ENCODE measurements at regions not wholly inside any gene's neighbourhood (a gene's known extent, or its start where the extent isn't known, plus 50 kb on each side); places are given as distances from the start of the nearest gene placed in this dataset.
A peak's percentile ranks its signal among the peaks of the same experiment; 100 is the strongest.
"Not testable (repeated sequence)": the region's sequence is repeated elsewhere in the genome, so short reads cannot be mapped to it uniquely, and the experiment has no call there.

DNA sequence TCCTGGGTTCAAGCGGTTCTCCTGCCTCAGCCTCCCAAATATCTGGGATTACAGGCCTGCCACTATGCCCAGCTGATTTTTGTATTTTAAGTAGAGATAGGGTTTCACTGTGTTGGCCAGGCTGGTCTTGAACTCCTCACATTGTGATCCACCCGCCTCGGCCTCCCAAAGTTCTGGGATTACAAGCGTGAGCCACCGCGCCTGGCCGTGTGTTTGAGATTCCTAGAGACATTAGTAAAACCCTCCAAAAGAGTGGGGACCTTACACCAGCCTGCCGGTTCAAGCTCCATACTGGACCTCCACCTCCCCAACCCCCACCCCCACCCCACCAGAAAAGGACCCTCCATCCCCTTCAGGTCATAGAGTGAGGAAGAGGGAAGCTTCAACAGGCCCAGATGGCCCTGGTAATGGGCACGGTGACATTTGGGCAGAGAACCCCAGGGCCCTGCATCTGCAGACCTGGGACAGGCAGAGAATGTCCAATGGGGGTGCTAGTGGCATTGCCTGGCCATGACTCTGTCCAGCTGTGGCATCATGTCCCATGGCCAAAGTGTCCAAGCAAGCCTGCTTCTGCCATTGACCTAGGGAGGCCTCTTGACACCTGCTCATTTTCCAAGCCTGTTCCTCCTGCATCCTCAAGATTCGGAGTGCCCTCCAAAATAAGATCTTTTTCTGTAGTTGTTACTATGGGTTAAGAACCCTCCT, 108.9 kb upstream of the KLF13 start:
- CTCF ChIA-PET: interaction anchor here (1.6 kb wide), 1 partner anchor 111 kb away, joined by 3 read pairs; no protein-coding TSS in a partner anchor
- Mint-ChIP-seq H3K36me3 (peaks cover under 1% of the 10 kb centered on the region), H3K4me1 (peaks cover 58% of the 10 kb centered on the region), H3K4me3 (no peak overlapping the region), H3K9me3 (no peaks in the 10 kb centered on the region), H3K27me3 (peaks cover 5% of the 10 kb centered on the region), H3K27ac (peak overlapping the region; percentile 76)
- DNase-seq: no peak

DNA sequence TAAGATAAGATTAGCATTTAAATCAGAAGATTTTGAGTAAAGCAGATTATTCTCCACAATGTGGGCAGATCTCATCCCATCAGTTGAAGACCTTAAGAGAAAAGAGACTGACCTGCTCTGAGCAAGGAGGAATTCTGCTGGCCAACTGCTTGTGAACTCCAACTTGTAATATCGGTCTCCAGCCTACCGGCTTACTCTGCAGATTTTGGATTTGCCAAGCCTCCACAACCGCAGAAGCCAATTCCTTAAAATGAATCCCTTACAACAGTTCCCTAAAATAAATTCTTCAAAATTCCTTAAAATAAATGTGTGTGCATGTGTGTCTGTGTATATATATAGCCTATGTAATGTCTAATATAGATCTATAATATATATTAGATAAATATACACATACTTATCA, 107.4 kb upstream of the KLF13 start:
- Mint-ChIP-seq H3K4me3 (no peak overlapping the region), H3K4me1 (peaks cover 60% of the 10 kb centered on the region), H3K36me3 (peaks cover 4% of the 10 kb centered on the region), H3K27ac (no peak overlapping the region), H3K9me3 (no peaks in the 10 kb centered on the region), H3K27me3 (peaks cover 20% of the 10 kb centered on the region)
- CTCF ChIA-PET: interaction anchor here (0.7 kb wide), 1 partner anchor 44 kb away, joined by 3 read pairs; no protein-coding TSS in a partner anchor
- DNase-seq: no peak

DNA sequence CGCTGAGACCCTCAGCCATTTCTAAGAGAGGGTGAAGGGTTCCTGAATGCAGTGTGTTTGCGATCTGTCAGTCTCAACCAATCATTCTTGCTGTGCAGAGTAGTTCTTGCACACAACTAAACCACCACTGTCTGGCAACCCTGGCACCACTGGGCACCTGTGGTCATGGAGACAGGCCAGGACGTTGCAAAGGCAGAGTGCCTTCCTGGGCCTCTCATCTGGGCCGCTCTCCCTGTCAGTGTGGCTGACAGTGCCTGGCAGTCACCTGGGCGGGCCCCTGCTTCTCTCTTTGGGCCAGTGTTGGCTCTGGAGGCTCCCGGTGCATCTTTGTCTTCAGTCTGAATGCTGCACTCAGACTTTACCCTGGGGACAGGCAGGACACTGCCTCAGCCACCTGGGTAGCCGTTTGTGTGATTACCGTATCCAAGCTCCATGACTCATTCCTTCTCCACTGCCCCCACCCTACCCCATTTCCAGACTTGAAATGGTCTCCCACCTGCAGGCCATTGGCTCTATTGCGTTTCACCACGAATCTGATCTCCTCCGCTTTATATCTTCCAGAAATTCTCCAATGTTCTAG, 104.6 kb upstream of the KLF13 start:
- Mint-ChIP-seq H3K4me3 (no peak overlapping the region), H3K9me3 (peaks cover 1% of the 10 kb centered on the region), H3K27ac (no peak overlapping the region), H3K4me1 (peaks cover 50% of the 10 kb centered on the region), H3K27me3 (peaks cover 28% of the 10 kb centered on the region), H3K36me3 (peaks cover 4% of the 10 kb centered on the region)
- CTCF ChIA-PET: no interaction called here
- DNase-seq: no peak

DNA sequence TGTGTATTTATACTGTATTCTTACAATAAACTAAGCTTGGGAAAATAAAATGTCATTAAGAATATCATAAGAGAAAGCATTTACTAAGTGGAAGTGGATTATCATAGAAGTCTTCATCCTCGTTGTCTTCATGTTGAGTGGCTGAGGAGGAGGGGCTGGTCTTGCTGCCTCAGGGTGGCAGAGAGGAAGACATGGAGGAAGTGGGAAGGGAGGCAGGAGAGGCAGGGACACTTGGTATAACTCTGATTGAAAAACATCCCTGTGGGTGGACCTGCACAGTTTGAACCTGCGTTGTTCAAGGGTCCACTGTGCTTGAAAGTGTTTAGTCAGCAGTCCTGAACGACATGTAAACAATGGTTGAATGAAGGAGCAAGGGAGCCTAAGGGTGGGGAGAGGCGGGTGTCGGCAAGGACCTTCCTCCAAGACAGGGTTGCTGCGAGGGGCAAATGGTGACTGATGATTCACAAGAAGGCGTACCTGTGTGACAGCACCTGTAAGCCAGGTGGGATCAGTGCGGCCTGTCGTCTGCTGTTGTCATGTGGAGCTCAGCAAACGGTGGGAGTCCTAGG, 103.8 kb upstream of the KLF13 start:
- Mint-ChIP-seq H3K4me1 (peaks cover 42% of the 10 kb centered on the region), H3K27ac (no peak overlapping the region), H3K4me3 (peak overlapping the region; percentile 13), H3K9me3 (peaks cover 1% of the 10 kb centered on the region), H3K27me3 (peaks cover 28% of the 10 kb centered on the region), H3K36me3 (peaks cover 4% of the 10 kb centered on the region)
- CTCF ChIA-PET: no interaction called here
- no peak for DNase-seq

DNA sequence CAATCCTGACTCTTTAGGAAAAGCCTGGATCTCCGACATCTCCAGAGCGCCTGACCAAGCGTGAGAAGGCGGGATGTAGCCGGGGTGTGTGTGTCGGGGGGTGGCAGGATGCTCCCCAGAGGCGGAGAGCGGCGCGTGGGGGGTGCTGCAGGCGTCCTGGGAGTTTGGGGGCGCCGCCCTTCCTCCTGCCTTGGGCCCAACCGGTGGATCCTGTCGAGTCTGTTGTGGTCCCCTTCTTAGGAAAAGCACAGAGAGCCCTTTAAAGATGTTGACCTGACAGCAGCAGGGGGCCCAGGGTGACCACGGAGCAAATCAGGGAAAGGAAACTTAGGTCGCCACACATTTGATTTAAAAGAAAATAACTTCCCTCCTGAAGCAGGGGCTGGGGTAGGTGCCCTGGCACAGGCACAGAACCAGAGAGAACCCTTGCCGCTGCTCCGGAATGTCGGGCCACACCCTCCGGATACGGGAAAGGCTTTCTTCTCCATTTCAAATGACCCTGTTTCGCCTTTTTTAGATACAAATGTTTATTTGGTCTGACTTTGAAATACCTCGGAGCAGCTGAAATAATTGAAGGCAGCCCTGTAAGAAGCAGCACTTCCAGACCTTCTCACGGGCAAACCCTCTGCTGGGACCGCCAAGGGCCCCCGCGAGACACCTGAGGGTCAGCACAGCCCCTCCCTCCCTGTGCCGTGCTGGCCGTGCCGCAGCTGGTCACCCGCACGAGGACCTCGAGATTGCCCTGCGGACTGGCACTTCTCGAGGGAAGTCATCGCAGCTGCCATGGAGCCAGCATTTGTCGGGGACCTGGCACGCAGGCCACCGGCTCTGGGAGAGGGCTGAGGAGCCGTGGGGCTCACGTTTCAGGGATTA, 102.9 kb upstream of the KLF13 start:
- H3K27ac Mint-ChIP-seq: peak overlapping the region; percentile 11
- no peak overlapping the region for H3K4me3 Mint-ChIP-seq
- H3K36me3 Mint-ChIP-seq: peaks cover 4% of the 10 kb centered on the region
- H3K4me1 Mint-ChIP-seq: peaks cover 34% of the 10 kb centered on the region
- peaks cover 30% of the 10 kb centered on the region for H3K27me3 Mint-ChIP-seq
- peaks cover 1% of the 10 kb centered on the region for H3K9me3 Mint-ChIP-seq
- CTCF ChIA-PET: no interaction called here
- DNase-seq: no peak

DNA sequence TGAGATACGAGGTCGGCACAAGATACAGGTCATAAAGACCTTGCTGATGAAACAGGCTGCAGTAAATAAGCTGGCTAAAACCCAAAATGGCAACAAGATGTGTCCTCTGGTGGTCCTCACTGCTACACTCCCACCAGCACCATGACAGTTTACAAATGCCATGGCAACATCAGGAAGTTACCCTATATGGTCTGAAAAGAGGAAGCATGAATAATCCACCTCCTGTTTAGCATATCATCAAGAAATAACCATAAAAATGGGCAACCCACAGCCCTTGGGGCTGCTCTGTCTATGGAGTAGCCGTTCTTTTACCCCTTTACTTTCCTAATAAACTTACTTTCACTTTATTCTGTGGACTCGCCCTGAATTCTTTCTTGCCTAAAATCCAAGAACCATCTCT, 102.0 kb upstream of the KLF13 start:
- peaks cover 33% of the 10 kb centered on the region for H3K27me3 Mint-ChIP-seq
- H3K36me3 Mint-ChIP-seq, H3K4me3 Mint-ChIP-seq, H3K9me3 Mint-ChIP-seq, H3K27ac Mint-ChIP-seq, CTCF ChIA-PET, DNase-seq: not testable (repeated sequence)
- peaks cover 32% of the 10 kb centered on the region for H3K4me1 Mint-ChIP-seq

DNA sequence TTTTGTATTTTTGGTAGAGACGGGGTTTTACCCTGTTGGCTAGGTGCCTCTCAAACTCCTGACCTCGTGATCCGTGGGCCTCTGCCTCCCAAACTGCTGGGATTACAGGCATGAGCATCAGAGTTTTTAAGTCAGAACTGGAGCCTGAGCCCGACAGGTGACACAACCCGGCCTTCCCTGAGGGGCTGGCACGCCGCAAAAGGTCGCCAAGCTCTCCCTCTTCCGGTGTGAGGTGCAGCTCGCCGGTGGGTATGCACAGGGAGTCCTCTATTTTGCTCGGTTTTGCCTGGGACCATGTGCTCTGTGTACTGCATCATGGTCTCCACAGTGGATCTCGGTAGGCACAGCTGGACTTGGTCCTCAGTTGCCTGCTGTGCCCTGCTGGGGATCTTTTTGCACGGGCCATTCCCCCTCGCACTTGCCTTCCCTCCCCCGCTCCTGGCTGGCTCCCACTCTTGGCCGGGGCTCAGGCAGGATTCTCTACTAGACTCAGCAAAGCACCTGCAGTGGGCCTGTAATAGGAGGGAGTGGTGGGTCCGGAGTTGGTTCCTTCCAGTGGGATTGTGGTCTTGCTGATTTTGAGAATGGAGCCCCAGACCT, 101.2 kb upstream of the KLF13 start:
- DNase-seq: no peak
- no peak overlapping the region for H3K27ac Mint-ChIP-seq
- CTCF ChIA-PET: no interaction called here
- peaks cover 1% of the 10 kb centered on the region for H3K9me3 Mint-ChIP-seq
- peaks cover 32% of the 10 kb centered on the region for H3K4me1 Mint-ChIP-seq
- H3K27me3 Mint-ChIP-seq: peaks cover 33% of the 10 kb centered on the region
- H3K36me3 Mint-ChIP-seq: peaks cover 4% of the 10 kb centered on the region
- no peak overlapping the region for H3K4me3 Mint-ChIP-seq

DNA sequence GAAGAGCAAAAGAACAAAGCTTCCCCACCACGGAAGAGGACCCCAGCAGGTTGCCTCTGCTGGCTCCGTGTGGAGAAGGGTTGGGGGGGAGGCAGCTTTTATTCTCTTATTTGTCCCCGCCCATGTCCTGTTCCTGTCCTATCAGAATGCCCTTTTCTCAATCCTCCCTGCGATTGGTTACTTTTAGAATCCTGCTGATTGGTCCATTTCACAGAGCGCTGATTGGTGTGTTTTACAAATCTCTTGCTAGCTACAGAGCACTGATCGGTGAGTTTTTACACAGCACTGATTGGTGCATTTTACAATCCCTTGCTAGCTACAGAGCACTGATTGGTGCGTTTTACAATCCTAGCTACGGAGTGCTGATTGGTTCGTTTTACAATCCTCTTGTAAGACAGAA, 100.6 kb upstream of the KLF13 start:
- Mint-ChIP-seq H3K9me3 (peaks cover 1% of the 10 kb centered on the region), H3K36me3 (peaks cover 4% of the 10 kb centered on the region), H3K4me3 (no peak overlapping the region), H3K4me1 (peaks cover 32% of the 10 kb centered on the region), H3K27me3 (peaks cover 36% of the 10 kb centered on the region), H3K27ac (no peak overlapping the region)
- DNase-seq: no peak
- CTCF ChIA-PET: no interaction called here

DNA sequence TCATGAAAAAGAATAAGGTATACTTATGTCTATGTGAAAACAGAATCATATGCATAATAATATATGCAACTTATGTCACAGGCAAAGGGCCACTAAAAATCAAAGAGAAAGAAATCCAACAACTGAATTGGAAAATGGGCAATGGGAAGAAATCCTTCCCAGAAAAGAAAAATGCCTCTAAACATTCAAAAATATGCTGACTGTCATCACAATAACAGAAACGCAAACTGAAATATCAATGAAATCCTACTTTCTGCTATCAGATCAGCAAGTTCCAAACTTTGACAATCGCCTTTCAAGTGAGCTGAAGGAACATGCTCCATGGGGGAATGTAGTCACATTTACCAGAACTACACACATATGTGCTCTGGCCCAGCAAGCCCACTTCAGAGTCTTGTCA, 99.4 kb upstream of the KLF13 start:
- CTCF ChIA-PET: no interaction called here
- H3K4me1 Mint-ChIP-seq: peaks cover 30% of the 10 kb centered on the region
- peaks cover 45% of the 10 kb centered on the region for H3K27me3 Mint-ChIP-seq
- DNase-seq: no peak
- peaks cover 4% of the 10 kb centered on the region for H3K36me3 Mint-ChIP-seq
- H3K4me3 Mint-ChIP-seq: no peak overlapping the region
- H3K9me3 Mint-ChIP-seq: peaks cover 1% of the 10 kb centered on the region
- H3K27ac Mint-ChIP-seq: no peak overlapping the region

DNA sequence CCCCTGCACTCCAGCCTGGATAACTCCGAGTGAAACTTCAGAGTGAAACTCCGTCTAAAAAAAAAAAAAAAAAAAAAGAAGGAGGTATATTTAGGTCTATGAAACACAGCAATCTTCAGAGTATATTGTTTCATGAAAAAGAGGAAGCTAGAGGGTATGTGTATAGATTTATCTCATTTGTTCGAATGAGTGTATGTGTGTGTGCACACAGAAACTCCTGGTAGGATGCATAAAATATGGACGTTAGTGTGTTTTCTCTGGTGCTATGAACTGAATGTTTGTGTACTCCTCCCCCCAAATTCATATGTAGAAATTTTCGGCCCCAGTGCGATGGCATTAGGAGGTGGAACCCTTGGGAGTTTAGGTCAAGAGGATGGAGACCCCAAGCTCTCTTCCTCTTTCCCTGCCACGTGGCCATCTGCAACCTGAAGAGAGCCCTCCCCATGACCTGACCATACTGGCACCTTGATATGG, 98.6 kb upstream of the KLF13 start:
- CTCF ChIA-PET: no interaction called here
- Mint-ChIP-seq H3K4me1 (peaks cover 22% of the 10 kb centered on the region), H3K9me3 (peaks cover 1% of the 10 kb centered on the region), H3K27me3 (peaks cover 39% of the 10 kb centered on the region), H3K36me3 (peaks cover 1% of the 10 kb centered on the region), H3K27ac (no peak overlapping the region), H3K4me3 (no peak overlapping the region)
- DNase-seq: no peak

DNA sequence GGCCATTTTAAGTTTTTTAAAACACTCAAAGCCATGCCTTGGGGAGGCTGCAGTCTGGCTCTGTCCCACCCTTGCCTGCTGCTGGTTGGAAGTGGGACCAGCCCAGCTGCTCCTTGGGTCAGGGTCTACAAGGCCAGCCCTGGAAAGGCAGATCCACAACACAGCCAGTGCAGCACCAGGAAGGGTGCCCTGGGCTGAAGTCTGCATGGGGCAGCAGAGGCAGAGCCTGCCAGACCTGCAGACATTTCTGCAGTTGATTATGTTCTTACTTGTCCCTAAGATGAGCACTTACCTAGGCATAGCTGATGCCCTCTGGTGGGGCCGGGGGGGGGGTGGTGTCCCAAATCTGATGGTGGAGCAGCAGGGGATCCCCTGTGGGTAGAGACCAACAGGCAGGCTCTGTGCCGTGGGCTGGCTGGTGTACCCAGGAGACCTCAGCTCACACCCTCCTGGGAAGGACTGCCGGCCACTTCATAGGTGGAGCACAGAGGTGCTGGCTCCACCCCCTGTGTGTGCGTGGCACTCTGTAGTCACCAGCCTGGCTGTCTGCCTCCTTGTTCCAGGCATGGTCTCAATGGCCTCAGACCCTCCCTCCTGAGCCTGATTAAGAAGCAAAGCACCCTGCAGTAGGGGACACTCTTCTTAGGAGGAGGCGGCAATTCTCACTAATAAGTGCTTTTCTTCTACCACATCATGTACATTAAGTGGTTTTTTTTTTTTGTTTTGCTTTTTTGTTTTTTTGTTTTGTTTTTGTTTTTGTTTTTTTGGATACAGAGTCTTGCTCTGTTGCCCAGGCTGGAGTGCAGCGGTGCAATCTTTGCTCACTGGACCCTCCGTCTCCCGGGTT, 97.4 kb upstream of the KLF13 start:
- DNase-seq: no peak
- peaks cover 1% of the 10 kb centered on the region for H3K9me3 Mint-ChIP-seq
- H3K4me1 Mint-ChIP-seq: peaks cover 12% of the 10 kb centered on the region
- H3K27ac Mint-ChIP-seq: no peak overlapping the region
- H3K36me3 Mint-ChIP-seq: no peaks in the 10 kb centered on the region
- CTCF ChIA-PET: no interaction called here
- H3K4me3 Mint-ChIP-seq: no peak overlapping the region
- peaks cover 34% of the 10 kb centered on the region for H3K27me3 Mint-ChIP-seq

DNA sequence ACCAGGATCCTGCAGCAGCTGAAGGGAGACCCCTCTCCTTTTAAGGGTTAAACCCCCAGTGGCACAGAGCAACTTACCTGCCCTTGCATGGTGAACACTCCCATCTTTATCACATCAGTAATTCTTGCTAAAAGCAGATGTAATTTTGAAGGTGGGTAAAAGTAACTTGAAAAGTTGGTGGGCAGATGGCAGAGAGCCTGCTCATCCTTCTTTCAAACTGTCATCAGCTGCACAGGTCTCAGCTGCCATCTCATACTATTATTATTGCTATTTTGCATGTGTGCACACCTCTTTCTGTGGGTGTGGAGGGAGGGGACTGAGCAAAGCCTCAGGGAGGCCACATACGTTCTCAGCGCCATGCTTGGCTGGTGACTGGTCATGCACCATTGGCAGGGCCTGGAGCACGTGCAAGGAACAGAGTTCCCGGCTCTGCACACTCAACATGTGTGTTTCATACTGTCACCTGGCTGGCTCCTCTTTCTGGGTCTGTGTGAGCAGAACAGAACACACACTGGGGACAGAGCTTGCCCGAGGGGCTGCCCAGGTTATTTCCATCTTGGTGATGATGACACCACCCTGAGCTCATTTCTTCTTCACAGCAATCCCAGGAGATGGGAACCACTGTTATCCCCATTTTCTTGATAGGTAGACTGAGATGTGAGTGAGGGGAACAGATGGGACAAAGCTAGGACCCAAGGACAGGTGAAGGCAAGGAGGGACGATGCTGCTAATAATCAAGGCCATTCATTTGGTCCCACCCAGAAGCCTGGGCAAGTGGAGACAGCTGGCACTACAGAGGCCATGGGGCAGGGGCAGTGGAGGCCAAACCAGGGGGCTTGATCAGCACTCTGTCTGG, 95.8 kb upstream of the KLF13 start:
- H3K27me3 Mint-ChIP-seq: peaks cover 33% of the 10 kb centered on the region
- no peak overlapping the region for H3K4me3 Mint-ChIP-seq
- no peaks in the 10 kb centered on the region for H3K36me3 Mint-ChIP-seq
- peaks cover 2% of the 10 kb centered on the region for H3K4me1 Mint-ChIP-seq
- peaks cover 1% of the 10 kb centered on the region for H3K9me3 Mint-ChIP-seq
- CTCF ChIA-PET: no interaction called here
- no peak overlapping the region for H3K27ac Mint-ChIP-seq
- DNase-seq: no peak

DNA sequence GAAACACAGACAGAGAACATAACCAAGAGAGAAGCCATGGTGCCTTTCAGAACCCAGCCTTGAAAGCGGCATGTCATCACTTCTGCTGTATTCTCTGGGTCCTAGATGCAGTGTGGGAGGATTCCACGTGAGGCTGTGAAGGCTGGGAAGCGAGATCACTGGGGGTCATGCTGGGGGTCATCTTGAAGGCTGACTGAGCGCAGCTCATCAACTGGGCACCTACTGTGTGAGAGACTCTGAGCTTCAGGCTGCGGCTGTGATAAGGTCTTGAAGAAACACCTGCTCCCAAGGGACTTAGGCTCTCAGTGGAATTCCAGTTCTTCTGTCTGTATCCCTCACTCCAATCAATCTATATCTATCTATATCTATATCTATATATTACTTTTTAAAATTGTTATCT, 91.8 kb upstream of the KLF13 start:
- Mint-ChIP-seq H3K36me3 (no peaks in the 10 kb centered on the region), H3K4me3 (no peak overlapping the region), H3K27me3 (peaks cover 22% of the 10 kb centered on the region), H3K9me3 (no peaks in the 10 kb centered on the region), H3K27ac (no peak overlapping the region), H3K4me1 (peaks cover 18% of the 10 kb centered on the region)
- CTCF ChIA-PET: no interaction called here
- no peak for DNase-seq
